ENCODE measurements at regions not wholly inside any gene's neighbourhood (a gene's known extent, or its start where the extent isn't known, plus 50 kb on each side); places are given as distances from the start of the nearest gene placed in this dataset.

- H3K27ac ChIP-seq = no peak overlapping the region
- DNase-seq = no peak
- no peak overlapping the region for H3K4me3 ChIP-seq
- H3K4me1 ChIP-seq = no peaks in the 10 kb centered on the region
- no peak for TF ChIP-seq POLR2A (IDR thresholded peaks at IDR 0.05)
- WGBS, 2 donors = 89 to 91% methylated on average over 1 of the region's 1 CpG
- H3K36me3 ChIP-seq = no peaks in the 10 kb centered on the region
- no peaks in the 10 kb centered on the region for H3K9me3 ChIP-seq
- no peak for ATAC-seq (ENCODE audit: low FRiP score in 2 of 2)
- H3K27me3 ChIP-seq = no peaks in the 10 kb centered on the region
Measured at GRCh38 chr2:228611171-228611570, 429.7 kb upstream of the SPHKAP start.

DNA sequence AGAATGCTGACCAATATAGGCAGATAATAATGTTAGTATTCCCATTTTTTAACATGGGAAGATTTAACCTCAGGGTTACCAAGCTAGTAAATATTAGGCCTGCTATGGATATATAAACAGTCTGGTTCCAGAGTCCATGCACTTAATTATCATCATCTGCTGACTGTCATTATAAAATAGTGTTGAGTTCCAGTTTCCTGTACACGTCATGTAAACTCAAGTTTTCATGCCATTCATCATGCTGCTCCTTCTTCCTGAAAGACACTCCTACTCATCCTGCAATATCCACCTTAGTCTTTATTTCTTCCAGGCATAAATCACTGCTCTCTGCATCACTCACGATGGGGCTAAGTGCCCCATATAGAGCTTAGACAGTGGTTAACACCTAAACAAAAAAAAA is 420.8 kb upstream of the SPHKAP start:
- TF ChIP-seq POLR2A (IDR thresholded peaks at IDR 0.05) (no peak), CTCF (IDR thresholded peaks at IDR 0.05) (no peak), EP300 (IDR thresholded peaks at IDR 0.05) (no peak), POLR2AphosphoS5 (IDR thresholded peaks at IDR 0.05) (no peak)
- 49 to 55% methylated on average over 2 of the region's 2 CpGs for WGBS, 2 donors

GRCh38 chr2:228600265-228600664 is 418.8 kb upstream of the SPHKAP start:
- TF ChIP-seq POLR2A (IDR thresholded peaks at IDR 0.05) = no peak
- no peak for TF ChIP-seq EP300 (IDR thresholded peaks at IDR 0.05)
- TF ChIP-seq CTCF (IDR thresholded peaks at IDR 0.05) = no peak
- no peak for TF ChIP-seq POLR2AphosphoS5 (IDR thresholded peaks at IDR 0.05)
- no peak overlapping the region for H3K4me3 ChIP-seq
- no peaks in the 10 kb centered on the region for H3K36me3 ChIP-seq
- H3K27me3 ChIP-seq = no peaks in the 10 kb centered on the region
- H3K4me1 ChIP-seq = no peaks in the 10 kb centered on the region
- 82 to 91% methylated on average over 2 of the region's 2 CpGs for WGBS, 2 donors
- no peak overlapping the region for H3K27ac ChIP-seq
- ATAC-seq (ENCODE audit: low FRiP score in 2 of 2) (no peak), DNase-seq (no peak)
- H3K9me3 ChIP-seq = no peaks in the 10 kb centered on the region

More for the DNA sequence above, 420.8 kb upstream of the SPHKAP start:
- Histone ChIP-seq H3K27me3 (no peaks in the 10 kb centered on the region), H3K4me1 (no peaks in the 10 kb centered on the region), H3K27ac (no peak overlapping the region), H3K9me3 (no peaks in the 10 kb centered on the region), H3K4me3 (no peak overlapping the region), H3K36me3 (no peaks in the 10 kb centered on the region)
- DNase-seq = no peak
- ATAC-seq (ENCODE audit: low FRiP score in 2 of 2) = no peak

DNA sequence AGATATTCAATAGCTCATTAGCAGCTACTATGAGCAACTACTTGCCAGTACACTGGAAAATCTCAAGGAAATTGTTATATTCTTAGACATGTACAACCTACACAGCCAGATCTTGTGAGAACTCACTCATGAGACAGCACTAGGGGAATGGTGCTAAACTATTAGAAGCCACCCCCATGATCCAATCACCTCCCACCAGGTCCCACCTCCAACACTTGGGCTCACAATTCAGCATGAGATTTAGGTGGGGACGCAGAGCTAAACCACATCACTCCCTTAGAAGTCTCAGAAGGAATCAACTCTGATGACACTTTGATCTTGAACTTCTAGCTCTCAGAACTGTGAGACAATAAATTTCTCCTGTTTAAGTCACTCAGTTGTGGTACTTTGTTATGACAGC is 418.3 kb upstream of the SPHKAP start:
- 78 to 91% methylated on average over 1 of the region's 1 CpG for WGBS, 2 donors

DNA sequence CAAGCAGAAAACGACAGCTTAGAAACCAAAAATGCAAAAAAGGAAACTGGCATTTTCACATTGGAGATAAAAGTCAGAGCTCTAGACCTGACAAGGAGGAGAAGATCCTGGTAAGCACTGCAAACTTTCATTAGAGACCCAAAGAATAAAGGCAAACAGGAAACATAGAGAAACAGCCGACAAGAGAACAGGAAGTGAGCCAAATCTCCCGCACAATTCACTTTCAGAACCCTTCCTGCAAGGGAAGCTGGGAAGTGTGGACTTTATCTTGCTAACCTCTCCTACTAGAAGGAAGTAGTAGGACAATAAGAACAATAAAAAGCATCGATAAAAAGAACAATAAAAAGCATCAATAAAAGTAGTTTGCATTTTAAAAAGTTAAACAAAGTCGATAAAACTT is 417.8 kb upstream of the SPHKAP start:
- Histone ChIP-seq H3K27me3 (no peaks in the 10 kb centered on the region), H3K4me3 (no peak overlapping the region), H3K9me3 (no peaks in the 10 kb centered on the region), H3K36me3 (no peaks in the 10 kb centered on the region), H3K4me1 (no peaks in the 10 kb centered on the region), H3K27ac (no peak overlapping the region)
- DNase-seq = no peak
- TF ChIP-seq POLR2AphosphoS5 (IDR thresholded peaks at IDR 0.05) (no peak), EP300 (IDR thresholded peaks at IDR 0.05) (no peak), POLR2A (IDR thresholded peaks at IDR 0.05) (no peak), CTCF (IDR thresholded peaks at IDR 0.05) (no peak)
- no peak for ATAC-seq (ENCODE audit: low FRiP score in 2 of 2)
- 40 to 41% methylated on average over 5 of the region's 5 CpGs for WGBS, 2 donors

More for the DNA sequence above, 418.3 kb upstream of the SPHKAP start:
- Histone ChIP-seq H3K4me1 (no peaks in the 10 kb centered on the region), H3K9me3 (no peaks in the 10 kb centered on the region), H3K36me3 (no peaks in the 10 kb centered on the region), H3K27ac (no peak overlapping the region), H3K27me3 (no peaks in the 10 kb centered on the region), H3K4me3 (no peak overlapping the region)
- DNase-seq (no peak), ATAC-seq (ENCODE audit: low FRiP score in 2 of 2) (no peak)
- no peak for TF ChIP-seq CTCF (IDR thresholded peaks at IDR 0.05)
- TF ChIP-seq EP300 (IDR thresholded peaks at IDR 0.05) = no peak
- TF ChIP-seq POLR2A (IDR thresholded peaks at IDR 0.05) = no peak
- TF ChIP-seq POLR2AphosphoS5 (IDR thresholded peaks at IDR 0.05) = no peak
